Stimulated activated CD8-positive, alpha-beta memory T cell treated with anti-CD3 and anti-CD28 coated beads, Interleukin-2, amount 100 ng/mL, for 48 hours (primary cell): ENCODE measurements at regions not wholly inside any gene's neighbourhood (a gene's known extent, or its start where the extent isn't known, plus 50 kb on each side); places are given as distances from the start of the nearest gene placed in this dataset.

Experiments used
- DNase-seq, 2 donors: peaks; one replicate each; pipeline ENCODE4 v3.0.0-alpha.2; 2020; ENCODE audit warnings: low read depth in 2 of 2

DNA sequence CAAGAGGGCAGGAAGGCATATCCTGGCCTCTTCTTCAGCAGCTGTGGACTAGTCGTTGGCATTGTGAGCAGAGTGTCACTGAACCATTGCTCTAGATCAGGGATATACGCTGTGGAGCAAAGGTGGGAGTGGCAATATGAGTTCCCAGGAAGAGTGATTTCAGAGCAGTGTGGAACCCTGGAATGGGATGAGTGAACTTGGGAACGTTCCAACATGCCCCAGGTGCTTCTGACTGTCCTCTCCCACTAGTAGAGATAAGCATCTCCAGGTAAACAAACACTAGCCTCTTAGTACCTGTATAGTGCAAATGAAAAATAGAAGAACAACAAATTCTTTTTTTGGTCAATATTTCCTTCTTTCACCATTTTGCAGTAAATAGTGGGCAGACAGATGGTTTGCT lies 123.6 kb upstream of the VEPH1 start:
- DNase-seq: no peak

DNA sequence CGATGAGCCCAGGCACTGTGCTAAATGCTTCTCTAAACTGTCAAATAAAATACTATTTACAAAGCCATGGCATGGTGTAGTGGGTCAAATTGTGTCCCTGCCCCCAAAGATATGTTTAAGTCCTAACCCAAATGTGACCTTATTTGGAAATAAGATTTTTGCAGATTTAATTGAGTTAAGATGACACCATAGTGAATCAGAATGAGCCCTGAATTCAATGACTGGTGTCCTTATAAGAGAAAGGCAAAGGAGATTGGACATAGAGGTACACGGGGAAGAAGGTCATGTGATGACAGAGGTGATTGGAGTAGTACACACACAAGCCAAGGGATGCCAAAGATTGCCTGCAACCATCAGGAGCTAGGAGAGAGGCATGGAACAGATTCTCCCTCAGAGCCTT lies 121.6 kb upstream of the VEPH1 start:
- no peak for DNase-seq

DNA sequence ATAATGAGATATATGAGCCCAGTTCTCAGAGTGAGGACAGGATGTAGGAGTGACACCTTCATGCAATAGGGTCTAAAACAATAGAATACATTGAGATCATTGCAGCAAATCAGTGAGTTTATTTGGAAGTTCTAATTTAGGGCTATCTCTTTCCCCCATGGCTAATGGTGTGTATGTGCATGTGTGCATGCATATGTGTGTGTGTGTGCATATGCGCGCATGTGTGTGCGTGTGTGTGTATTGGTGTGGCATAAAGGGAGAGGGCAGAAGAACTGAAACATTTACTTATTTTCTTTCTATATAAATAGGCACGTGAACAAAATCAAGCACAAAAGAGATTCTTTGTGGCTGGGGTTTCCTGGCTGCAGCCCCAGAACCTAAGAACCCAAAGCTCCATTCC lies 115.7 kb upstream of the VEPH1 start:
- DNase-seq: no peak

DNA sequence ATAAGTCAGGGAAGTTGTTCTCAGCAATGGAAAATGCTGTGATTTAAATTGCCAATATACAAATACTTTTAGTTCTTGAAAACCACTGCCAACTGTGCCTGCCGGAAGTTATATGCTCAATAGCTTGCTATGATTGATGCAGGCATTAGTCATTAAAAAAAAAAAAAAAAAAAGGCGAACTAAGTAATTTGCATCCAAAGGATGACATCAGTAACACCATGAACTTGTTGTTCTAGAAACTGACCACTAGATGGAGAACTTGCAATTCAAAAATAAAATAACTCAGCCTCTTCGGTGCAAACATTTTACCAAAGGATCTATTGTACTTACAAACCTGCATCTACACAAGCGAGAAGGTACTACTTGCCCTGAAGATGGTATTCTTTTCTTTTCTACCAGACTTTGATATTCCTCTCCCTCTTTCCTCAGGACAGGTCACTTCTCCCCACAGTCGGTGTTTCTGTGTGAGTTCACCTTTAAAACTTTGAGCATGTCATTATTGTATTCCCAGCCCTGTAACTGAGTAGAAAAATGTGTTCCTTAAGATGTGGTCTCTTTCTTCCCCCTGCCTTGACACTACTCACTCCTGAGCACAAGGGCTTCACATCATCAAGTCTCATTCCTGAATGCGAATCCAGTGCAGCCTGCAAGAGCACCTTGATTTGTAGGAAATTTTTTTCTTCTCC lies 115.0 kb upstream of the VEPH1 start:
- DNase-seq: no peak

DNA sequence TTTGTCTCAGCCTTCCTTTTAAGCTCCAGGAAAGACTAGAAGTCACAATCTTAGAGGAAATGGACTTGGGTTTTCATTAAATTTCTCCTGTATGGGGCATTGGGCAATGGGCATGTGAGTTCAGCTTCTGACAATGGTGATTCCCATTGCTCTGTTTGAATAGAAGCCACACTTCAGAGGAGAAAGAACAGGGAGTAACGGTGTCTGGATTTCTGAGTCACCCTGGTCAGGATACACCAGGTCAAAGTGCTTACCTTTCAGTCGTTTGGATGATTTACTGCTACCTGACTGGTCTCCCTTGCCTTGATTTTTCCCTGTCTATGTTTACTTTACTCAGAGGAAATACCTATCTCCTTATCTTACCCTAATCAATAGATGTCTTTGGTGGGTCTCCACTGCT lies 111.7 kb upstream of the VEPH1 start:
- no peak for DNase-seq

DNA sequence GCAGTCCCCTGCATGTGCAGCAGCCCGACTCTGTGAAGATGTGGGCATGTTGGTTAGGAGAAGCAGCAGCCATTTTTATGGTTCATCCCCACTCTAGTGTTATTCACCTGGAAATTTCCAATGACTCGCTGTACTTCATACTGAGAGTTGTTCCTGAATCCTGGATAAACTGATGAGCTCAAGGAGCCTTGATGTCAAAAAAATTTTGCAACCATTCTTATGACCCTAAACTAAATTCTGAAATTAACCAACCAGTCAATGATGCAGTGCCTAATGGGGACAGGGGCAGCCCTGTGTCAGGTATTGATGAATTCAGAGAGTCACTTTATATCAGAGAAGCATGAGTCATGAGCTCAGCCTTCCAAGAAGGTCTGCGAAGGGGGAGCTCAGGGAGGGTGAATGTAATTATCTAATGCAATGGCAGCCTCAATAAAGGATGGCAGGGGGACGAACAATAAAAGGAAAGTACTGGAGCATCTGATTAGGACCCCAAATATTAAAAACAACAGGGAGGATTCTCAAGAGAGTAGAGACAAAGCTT lies 108.4 kb upstream of the VEPH1 start:
- no peak for DNase-seq

DNA sequence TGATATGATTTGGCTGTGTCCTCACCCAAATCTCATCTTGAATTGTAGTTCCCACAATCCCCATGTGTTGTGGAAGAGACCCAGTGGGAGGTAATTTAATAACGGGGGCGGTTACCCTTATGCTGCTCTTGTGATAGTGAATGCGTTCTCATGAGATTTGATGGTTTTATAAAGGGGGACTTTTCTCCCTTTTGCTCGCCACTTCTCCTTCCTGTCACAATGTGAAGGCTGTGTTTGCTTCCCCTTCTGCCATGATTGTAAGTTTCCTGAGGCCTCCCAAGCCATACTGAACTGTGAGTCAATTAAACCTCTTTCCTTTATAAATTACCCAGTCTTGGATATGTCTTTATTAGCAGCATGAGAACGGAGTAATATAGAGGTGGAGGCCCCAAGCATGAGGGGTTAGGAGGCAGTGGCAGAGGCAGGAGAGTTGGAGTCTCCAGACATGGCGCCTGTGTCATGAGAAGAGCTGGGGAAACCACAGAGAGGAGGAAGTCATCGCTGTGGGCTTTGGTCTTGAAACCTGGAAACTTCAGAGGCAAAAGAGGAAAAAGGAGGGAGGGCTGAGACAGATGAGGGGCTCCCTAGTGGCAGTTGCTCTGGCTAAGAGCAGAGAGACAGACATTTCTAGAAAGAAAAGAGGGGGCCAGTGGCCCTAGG lies 107.8 kb upstream of the VEPH1 start:
- no peak for DNase-seq

DNA sequence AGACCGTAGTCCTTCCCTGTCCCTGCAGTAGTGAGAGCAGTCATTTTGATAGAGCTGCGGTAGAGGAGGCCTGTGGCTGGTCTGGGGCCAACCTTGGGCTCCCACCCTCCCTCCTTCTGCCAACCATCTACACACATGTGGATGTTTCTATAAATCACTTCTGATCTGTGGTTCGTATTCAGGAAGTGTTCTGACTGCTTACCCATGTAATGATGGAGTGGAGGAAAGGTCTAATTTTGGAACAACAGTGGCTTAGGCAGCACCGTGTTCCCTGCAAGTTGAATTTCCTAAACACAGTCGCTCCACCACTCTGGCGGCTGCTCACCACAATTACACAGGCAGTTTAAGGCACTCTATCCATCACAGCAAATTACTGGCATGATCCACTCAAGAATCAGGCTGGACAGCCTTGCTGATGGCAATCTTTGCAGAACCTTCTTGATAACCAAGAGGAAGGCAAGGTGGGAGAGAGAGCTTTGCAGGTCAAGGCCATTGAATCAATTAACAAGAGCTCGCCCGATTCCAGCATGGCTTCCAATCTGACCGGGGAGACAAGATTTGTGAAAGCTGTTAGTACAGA lies 104.7 kb upstream of the VEPH1 start:
- DNase-seq: no peak

DNA sequence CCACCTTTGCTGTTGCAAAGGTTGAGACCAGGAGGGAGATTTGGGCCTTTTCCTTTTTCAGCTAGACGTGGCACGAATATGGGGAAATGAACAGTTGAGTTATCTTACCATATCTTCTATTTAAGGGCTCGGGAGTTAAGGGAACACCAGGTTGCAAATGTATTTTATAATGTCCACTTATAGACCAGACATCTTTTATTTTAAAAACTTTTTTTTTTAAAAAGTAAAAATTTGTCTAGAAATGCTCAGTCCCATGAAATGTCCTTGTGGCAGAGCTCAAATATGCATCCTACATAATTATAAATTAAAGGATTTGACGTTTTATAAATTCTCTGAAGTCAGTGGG lies 103.6 kb upstream of the VEPH1 start:
- DNase-seq: no peak

DNA sequence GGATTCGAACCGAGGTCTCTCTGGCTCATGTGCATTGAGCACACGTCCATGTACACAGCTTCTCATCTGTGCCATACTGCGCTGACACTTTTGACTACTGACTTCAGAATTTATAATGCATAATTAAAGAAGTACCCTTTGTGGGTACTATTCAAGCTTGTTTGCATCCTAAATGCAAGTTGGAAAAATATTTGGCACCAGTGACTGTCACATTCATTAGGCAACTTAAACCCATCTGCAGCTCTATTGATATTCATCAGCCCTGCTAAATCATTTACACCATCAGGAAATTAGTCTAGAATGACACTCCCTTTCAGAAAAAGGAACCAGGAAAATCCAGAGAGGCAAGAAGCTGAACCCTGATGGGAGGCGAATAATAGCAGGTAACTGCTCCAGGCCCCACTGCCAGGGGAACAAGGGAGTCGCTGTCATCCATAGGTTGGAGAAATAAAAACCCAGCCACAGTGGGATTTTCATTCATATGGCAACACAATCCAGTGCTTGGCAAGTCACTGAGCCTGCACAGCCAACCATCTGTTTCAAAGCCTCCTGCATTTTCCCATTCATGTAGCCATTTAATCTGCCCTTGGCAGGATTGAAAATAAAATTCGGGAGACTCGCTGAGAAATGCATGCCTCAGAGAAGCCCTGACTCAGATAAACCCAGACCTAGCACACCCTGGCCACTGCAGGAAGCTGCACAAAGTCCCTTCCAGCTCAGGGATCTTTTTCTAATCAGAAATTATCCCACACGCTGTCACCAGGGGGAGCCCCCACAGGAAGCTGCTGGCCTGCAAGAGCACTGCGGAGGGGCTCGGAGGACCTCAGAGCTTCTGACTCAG lies 103.0 kb upstream of the VEPH1 start:
- peak; percentile 51 to 54 for DNase-seq

DNA sequence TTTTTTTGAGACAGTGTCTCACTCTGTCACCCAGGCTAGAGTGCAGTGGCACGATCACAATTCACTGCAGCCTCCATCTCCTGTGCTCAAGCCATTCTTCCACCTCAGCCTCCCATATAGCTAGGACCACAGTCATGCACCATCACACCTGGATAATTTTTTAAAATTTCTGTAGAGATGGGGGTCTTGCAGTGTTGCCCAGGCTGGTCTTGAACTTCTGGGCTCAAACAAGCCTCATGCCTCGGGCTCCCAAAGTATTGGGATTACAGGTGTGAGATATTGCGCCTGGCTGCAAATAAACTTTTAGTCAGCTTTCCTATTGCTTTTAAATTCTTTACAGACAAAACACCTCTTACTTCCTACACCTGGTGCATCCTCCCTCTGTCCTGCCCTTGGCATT lies 102.1 kb upstream of the VEPH1 start:
- DNase-seq: no peak

DNA sequence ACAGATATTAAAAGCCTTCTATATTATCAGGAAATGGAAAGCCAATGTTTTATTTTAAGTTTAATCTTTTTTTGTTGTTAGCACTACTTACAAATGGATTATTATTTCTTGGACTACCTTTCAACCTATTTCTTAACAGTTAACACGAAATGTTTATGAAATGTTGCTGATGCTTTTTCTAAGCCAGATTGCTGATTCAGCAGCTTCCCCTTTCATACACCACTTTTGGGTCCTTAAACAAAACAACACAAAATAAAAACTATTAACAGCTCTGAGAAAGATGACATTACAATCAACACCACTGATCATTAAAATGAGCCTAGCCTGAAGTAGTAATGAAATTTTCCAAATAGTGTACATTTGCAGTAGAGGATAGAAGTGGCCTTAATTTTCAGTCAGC lies 99.2 kb upstream of the VEPH1 start:
- no peak for DNase-seq

DNA sequence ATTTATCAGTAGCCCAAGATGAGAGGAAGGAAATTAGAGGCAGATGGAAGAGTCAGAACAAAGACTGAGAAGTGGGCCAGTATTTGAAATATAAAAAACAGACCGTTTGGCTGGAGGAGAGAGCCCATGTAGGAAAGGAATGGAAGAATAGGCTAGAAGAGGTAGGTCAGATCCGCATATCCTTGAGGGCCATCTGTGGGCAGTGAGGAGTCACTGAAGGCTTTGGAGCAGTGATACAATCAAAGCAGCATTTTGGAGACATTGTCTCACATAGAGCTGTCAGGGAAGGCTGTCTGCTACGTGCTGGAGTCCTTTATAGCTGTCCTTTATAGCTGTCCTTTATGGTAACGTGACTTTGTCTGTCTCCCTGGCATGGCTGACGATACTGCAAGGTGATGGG lies 92.0 kb upstream of the VEPH1 start:
- DNase-seq: no peak

DNA sequence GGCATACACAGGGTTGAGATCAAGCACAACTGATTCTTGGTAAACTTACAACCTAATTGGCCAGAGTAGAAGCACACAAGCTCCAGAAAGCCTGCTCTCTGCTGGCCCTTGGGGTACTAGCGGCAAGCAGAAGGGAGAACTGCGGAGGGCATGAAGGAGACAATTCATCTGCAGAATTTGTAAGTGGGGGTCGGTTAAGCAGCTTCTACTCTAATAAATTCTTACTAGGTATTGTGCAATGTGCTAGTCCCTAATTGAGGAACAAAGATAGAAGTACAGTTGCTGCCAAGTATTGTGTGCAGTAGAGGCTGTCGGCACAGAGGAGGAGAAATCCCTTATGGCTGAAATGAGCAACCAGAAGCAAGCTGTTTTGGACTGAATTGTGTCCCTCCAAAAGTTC lies 91.2 kb upstream of the VEPH1 start:
- no peak for DNase-seq

DNA sequence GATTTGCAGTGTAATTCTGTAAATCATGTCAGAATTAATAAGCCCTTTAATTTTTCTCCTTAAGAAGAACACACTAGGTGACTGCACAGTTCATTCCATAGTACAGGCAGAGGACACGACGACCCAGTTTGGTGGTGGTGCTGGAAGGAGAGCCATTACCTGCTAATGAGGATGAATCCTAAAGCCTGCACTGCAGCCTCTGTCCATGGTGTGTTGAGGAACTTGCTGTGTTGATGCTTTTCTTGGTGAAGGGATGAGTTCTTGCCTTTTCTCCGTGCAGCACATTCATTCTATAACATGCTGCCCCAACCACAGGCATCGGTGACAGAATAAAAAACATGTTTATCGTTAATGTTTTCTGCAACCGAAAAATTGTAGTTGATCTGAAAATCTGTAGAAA lies 89.6 kb upstream of the VEPH1 start:
- no peak for DNase-seq

DNA sequence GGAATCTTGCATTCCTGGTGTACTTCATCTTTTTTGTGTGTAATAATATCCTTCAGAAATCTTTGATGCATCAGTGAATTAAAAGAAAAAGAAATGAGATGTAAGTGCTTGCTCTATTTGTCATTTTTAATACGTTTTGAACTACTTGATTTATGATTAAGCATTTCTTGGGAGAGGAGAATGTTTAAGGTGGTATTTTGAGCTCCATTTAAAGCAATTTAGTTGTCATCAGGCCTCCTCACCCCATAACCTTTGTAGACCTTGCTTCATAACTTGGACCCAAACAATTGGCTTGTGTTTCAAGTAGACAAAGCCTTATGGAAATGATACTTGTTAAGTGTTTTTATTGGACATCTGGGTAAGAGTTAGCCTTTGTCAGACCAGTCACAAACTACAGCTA lies 87.1 kb upstream of the VEPH1 start:
- no peak for DNase-seq

DNA sequence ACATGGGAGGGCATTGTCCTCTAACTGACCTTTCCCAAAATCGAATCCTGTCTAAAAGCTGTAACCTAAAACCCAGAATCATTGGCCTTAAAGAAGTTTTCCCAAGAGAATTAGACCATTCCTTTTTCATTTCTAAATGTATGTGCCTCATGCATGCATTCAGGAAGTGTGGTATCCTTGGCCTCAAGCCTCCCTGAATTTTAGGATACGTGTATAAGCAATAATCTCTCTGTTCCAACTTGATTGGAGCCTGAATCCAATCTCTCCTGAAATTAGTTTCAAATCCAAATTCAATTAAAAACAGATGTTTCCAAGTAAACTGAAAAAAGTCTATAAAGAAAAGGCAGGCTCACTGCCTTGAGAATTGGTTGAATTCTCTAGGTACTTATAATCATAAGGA lies 86.0 kb upstream of the VEPH1 start:
- no peak for DNase-seq

DNA sequence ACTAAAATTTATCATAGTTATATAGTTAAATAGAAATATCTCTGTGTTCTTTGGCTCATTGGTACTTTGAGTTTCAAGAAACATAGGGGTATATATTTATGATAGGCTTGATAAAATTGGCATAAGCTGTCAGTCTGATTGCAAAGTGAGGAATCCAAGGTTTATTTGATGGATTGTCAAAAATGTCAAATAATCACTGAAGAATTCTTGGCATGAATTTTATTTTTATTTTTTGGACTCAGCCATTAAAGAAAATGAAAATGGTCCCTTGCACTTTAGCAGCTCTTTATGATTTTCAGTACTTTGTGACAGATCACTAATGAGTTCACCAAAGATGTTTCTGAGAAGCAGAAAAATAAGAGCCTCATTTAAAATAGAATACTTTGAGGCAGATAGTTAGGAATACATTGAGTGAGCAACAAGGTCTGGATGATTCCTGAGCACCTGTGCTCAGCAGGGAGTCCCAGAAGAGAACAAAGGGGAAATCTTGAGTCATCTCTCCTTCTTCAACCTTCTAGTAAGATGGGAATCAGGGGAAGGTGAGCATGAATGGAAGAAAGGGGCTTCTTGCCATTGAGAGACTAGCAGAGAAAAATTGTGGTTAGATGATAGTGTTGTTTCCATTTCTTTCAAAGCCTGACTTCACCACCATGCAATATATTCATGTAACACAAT lies 85.3 kb upstream of the VEPH1 start:
- no peak for DNase-seq

DNA sequence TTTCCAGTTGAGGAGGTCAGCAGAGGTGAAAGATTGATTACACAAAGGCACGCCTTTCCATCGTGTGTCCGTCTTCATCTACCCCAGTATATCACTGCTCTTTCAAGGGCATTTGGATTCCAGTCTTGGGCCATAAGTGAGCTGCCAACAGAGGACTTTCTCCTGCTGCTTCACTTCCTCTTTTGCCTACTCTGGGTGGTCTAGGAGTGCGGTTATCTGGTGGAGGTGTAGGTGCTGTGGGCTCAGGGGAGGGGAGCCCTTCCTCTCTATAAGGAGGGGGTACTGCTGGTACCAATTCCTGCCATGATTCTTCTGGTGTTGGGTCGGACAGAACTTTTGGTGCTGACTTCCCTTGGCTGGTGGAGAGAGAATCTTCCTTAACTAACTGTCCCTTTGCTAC lies 83.1 kb upstream of the VEPH1 start:
- no peak for DNase-seq

DNA sequence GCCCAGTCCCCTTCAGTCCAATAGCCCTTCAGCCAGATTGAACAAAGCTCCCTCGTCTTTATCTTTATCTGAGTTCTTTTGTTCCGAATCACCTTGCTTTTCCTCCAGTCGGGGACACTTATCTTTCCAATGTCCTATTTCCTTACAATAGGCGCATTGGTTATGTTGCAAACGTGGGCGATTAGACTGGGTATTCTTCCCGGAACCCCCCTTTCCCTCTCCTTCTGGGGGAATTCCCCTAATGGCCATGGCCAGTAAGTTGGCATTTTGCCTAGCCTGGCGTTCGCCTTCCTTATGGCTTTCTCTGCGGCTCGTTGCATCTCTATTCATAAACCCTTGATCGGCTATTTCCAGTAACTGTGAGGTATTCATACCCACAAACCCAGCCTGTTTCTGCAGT lies 82.2 kb upstream of the VEPH1 start:
- DNase-seq: no peak

DNA sequence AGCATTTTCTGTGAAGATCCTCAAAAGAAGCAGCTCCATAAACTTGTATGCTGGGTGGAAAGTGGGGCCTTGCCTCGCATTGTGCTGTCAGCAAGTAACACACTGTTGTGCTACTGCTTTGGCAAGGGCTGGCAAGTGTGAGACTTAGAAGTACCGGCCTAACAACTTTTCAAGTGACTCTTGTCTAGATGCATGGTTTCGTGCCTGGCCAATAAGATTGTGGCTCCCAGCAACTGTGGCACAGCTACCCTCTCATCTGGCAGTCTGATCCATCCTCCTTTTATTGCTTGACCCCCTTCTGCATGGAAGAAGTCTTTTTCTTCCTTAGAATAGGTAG lies 79.4 kb upstream of the VEPH1 start:
- no peak for DNase-seq
